Keratinocyte (primary cell): ENCODE measurements at regions not wholly inside any gene's neighbourhood (a gene's known extent, or its start where the extent isn't known, plus 50 kb on each side); places are given as distances from the start of the nearest gene placed in this dataset.

ENCODE experiments used
- EZH2 ChIP-seq: IDR thresholded peaks from one replicate; pipeline ENCODE4 v1.6.1; 2012; ENCODE audit warnings: inconsistent platforms, mild to moderate bottlenecking, low read length, moderate library complexity
- TF ChIP-seq, protein P1 (sequence below), 3 experiments: IDR thresholded peaks in 1 of 3; conservative IDR thresholded peaks in 1 of 3; optimal IDR thresholded peaks in 1 of 3; 2 replicates in 2 of 3; 3 replicates in 1 of 3; pipeline versions ENCODE3 to v1.5.1; 2011; ENCODE audit warnings: low read length in 3 of 3, mild to moderate bottlenecking in 3 of 3, moderate library complexity in 2 of 3, control low read depth in 1 of 3, inconsistent platforms in 1 of 3; ENCODE audit not compliant: insufficient read depth in 2 of 3; ENCODE audit errors: extremely low read depth in 1 of 3

DNA sequence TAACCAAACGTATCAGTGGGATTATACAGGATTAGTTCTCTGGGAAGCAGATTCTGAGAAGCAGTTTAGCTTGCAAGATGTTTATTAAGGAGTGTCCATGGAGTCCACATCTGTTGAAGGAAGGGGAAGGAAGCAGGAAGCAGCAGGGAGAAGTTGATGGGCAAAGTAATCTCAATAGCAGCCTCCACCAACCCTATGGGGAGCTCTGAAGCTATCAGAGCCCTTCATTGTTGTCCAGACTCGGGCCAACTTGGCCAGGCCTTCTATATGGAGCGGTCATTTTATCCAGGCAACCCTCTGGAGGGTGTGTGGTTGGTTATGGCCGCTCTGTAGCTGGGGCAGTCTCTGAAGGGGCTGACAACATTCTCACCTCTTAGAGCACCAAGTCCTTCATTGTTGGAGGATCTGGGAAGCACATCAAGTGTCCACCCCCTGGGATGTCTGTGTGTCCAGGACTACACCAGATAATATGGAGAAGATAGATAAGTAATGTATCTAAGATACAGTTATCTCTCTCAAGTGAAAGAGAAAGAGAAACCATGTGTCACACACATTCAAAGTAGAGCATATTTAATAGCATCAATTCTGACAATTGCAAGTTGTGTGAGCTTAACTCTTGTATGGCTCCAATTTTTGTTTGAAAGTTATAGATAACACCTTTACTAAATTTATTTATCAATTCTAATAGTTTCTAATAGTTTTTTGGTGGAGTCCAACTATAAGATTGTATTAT lies 101.7 kb upstream of the TRIM77 start:
- TF ChIP-seq, protein P1, sequence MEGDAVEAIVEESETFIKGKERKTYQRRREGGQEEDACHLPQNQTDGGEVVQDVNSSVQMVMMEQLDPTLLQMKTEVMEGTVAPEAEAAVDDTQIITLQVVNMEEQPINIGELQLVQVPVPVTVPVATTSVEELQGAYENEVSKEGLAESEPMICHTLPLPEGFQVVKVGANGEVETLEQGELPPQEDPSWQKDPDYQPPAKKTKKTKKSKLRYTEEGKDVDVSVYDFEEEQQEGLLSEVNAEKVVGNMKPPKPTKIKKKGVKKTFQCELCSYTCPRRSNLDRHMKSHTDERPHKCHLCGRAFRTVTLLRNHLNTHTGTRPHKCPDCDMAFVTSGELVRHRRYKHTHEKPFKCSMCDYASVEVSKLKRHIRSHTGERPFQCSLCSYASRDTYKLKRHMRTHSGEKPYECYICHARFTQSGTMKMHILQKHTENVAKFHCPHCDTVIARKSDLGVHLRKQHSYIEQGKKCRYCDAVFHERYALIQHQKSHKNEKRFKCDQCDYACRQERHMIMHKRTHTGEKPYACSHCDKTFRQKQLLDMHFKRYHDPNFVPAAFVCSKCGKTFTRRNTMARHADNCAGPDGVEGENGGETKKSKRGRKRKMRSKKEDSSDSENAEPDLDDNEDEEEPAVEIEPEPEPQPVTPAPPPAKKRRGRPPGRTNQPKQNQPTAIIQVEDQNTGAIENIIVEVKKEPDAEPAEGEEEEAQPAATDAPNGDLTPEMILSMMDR (optimal IDR thresholded peaks at IDR 0.05 in 1 of 3, IDR thresholded peaks at IDR 0.05 in 1 of 3, conservative IDR thresholded peaks at IDR 0.05 in 1 of 3; ENCODE audit: extremely low read depth in 1 of 3, insufficient read depth in 2 of 3, low read length in 3 of 3), result no peak
- TF ChIP-seq EZH2, result no peak
